WTC11 (cell line): ENCODE measurements at regions not wholly inside any gene's neighbourhood (a gene's known extent, or its start where the extent isn't known, plus 50 kb on each side); places are given as distances from the start of the nearest gene placed in this dataset.
A peak's percentile ranks its signal among the peaks of the same experiment; 100 is the strongest.

Experiments used
- ATAC-seq: fragments of 200-7000 bp; cut with Tn5 transposase; 2 replicates; pipeline ENCODE4 v1.10.0; 2021; ENCODE audit warnings: mild to moderate bottlenecking, moderate library complexity
- CTCF ChIA-PET: fragments of 300-600 bp; sonication (Branson Sonifier 250); formaldehyde crosslinking; loops from one replicate; lab custom pipeline; 2021; ENCODE audit warnings: antibody characterized with exemption; lab: Charles Lee
- POLR2A ChIA-PET: fragments of 350-600 bp; sonication (Branson Sonifier 250); formaldehyde crosslinking; loops from one replicate; lab custom pipeline; 2021; ENCODE audit warnings: antibody characterized with exemption; lab: Charles Lee
- DNase-seq: peaks from one replicate; pipeline ENCODE4 v3.0.0; 2021; ENCODE audit warnings: low spot score
- H3K27ac Mint-ChIP-seq: 2 replicates; pipeline ENCODE4 v1.8.0; 2021; ENCODE audit warnings: mixed read lengths
- H3K27me3 Mint-ChIP-seq: 2 replicates; pipeline ENCODE4 v1.8.0; 2021; ENCODE audit warnings: low read depth, mild to moderate bottlenecking, moderate library complexity, mixed read lengths
- H3K36me3 Mint-ChIP-seq: 2 replicates; pipeline ENCODE4 v1.8.0; 2021; ENCODE audit warnings: mixed read lengths
- H3K4me1 Mint-ChIP-seq: 2 replicates; pipeline ENCODE4 v1.8.0; 2022; ENCODE audit warnings: mixed read lengths
- H3K4me3 Mint-ChIP-seq: 2 replicates; pipeline ENCODE4 v1.8.0; 2021; ENCODE audit warnings: mild to moderate bottlenecking, moderate library complexity, mixed read lengths
- H3K9me3 Mint-ChIP-seq: 2 replicates; pipeline ENCODE4 v1.8.0; 2021; ENCODE audit warnings: mixed read lengths
- CTCF ChIP-seq: fragments of 200-600 bp; IDR thresholded peaks from 2 replicates; pipeline ENCODE4 v1.8.0; 2022; ENCODE audit warnings: antibody characterized with exemption
- FOXK1 ChIP-seq: sonication (generic); formaldehyde crosslinking; IDR thresholded peaks from 2 replicates; pipeline ENCODE4 v1.8.0; 2022; ENCODE audit warnings: mild to moderate bottlenecking, moderate library complexity, missing genetic modification reagents
- FOXP4 ChIP-seq: sonication (generic); formaldehyde crosslinking; IDR thresholded peaks from 2 replicates; pipeline ENCODE4 v1.8.0; 2022; ENCODE audit warnings: mild to moderate bottlenecking, missing genetic modification reagents
- GABPB1 ChIP-seq: sonication (generic); formaldehyde crosslinking; IDR thresholded peaks from 2 replicates; pipeline ENCODE4 v1.8.1; 2023; ENCODE audit warnings: mild to moderate bottlenecking, missing genetic modification reagents
- GRHL2 ChIP-seq: fragments of 250-450 bp; sonication (Bioruptor Pico); IDR thresholded peaks from 2 replicates; pipeline ENCODE4 v1.8.0; 2022; ENCODE audit warnings: mild to moderate bottlenecking, moderate library complexity; ENCODE audit not compliant: insufficient replicate concordance, severe bottlenecking
- HMGXB4 ChIP-seq: sonication (generic); formaldehyde crosslinking; IDR thresholded peaks from 2 replicates; pipeline ENCODE4 v1.8.1; 2023; ENCODE audit warnings: mild to moderate bottlenecking, moderate library complexity, missing genetic modification reagents
- JUN ChIP-seq: sonication (generic); formaldehyde crosslinking; IDR thresholded peaks from 2 replicates; pipeline ENCODE4 v1.8.0; 2023; ENCODE audit warnings: mild to moderate bottlenecking, missing genetic modification reagents
- MYBL2 ChIP-seq: sonication (generic); formaldehyde crosslinking; IDR thresholded peaks from 2 replicates; pipeline ENCODE4 v1.8.1; 2023; ENCODE audit warnings: mild to moderate bottlenecking, moderate library complexity, missing genetic modification reagents
- NFE2L1 ChIP-seq: sonication (generic); formaldehyde crosslinking; IDR thresholded peaks from 2 replicates; pipeline ENCODE4 v1.8.1; 2023; ENCODE audit warnings: missing genetic modification reagents
- PREB ChIP-seq: sonication (generic); formaldehyde crosslinking; IDR thresholded peaks from 2 replicates; pipeline ENCODE4 v1.8.1; 2022; ENCODE audit warnings: mild to moderate bottlenecking, missing genetic modification reagents, moderate library complexity, borderline replicate concordance
- SOX15 ChIP-seq: fragments of 250-450 bp; sonication (Bioruptor Pico); IDR thresholded peaks from 2 replicates; pipeline ENCODE4 v1.9.0; 2021; ENCODE audit warnings: mild to moderate bottlenecking
- TCF7 ChIP-seq: sonication (generic); formaldehyde crosslinking; IDR thresholded peaks from 2 replicates; pipeline ENCODE4 v1.8.0; 2022; ENCODE audit warnings: mild to moderate bottlenecking, low read depth, missing genetic modification reagents, moderate library complexity
- ZNF219 ChIP-seq: sonication (generic); formaldehyde crosslinking; IDR thresholded peaks from 2 replicates; pipeline ENCODE4 v1.8.0; 2023; ENCODE audit warnings: missing genetic modification reagents, mild to moderate bottlenecking, borderline replicate concordance
- ZNF425 ChIP-seq: fragments of 250-450 bp; sonication (Bioruptor Pico); conservative IDR thresholded peaks from 2 replicates; pipeline ENCODE4 v1.9.0; 2021; ENCODE audit warnings: mild to moderate bottlenecking
- ZSCAN18 ChIP-seq: fragments of 250-450 bp; sonication (Bioruptor Pico); IDR thresholded peaks from 2 replicates; pipeline ENCODE4 v2.1.2; 2022; ENCODE audit warnings: mild to moderate bottlenecking, moderate library complexity

- TF ChIP-seq ZNF425 (CRISPR knock-in tag): no peak
- TF ChIP-seq NFE2L1: no peak
These were observed 90.3 kb upstream of the CDK6 start (continued) for GRCh38 chr7:92926697-92927044.

- Mint-ChIP-seq H3K4me1 (peaks cover 27% of the 10 kb centered on the region), H3K9me3 (peaks cover 17% of the 10 kb centered on the region), H3K27me3 (no peaks in the 10 kb centered on the region), H3K4me3 (no peak overlapping the region), H3K27ac (no peak overlapping the region), H3K36me3 (no peaks in the 10 kb centered on the region; the same call in none of the 2 replicates)
- peak; percentile 90 for ATAC-seq
- ChIA-PET POLR2A (interaction anchor here (0.6 to 1.2 kb wide), 2 partner anchors 11 to 367 kb away, joined by 4 read pairs; no protein-coding TSS in a partner anchor), CTCF (interaction anchor here (0.6 to 1.3 kb wide), 2 partner anchors 46 to 106 kb away, joined by 3 to 6 read pairs; no protein-coding TSS in a partner anchor)
- DNase-seq: peak; percentile 65
- TF ChIP-seq SOX15 (CRISPR knock-in tag): no peak
- TF ChIP-seq GABPB1 (CRISPR knock-in tag): peak; percentile 79
- no peak for TF ChIP-seq HMGXB4 (CRISPR knock-in tag)
- TF ChIP-seq FOXK1 (CRISPR knock-in tag): peak; percentile 43; the same call in 1 of the 2 replicates
- no peak for TF ChIP-seq FOXP4
- no peak for TF ChIP-seq GRHL2
- TF ChIP-seq PREB: no peak
These were observed 89.7 kb upstream of the CDK6 start for GRCh38 chr7:92925876-92926696.

GRCh38 chr7:92924800-92925199 lies 88.4 kb upstream of the CDK6 start:
- ChIA-PET CTCF (interaction anchor here (1.0 kb wide), 1 partner anchor 63 kb away, joined by 3 read pairs; no protein-coding TSS in a partner anchor), POLR2A (no interaction called here)
- Mint-ChIP-seq H3K4me1 (peaks cover 27% of the 10 kb centered on the region), H3K36me3 (no peaks in the 10 kb centered on the region; the same call in none of the 2 replicates), H3K9me3 (peaks cover 27% of the 10 kb centered on the region), H3K4me3 (no peak overlapping the region), H3K27me3 (no peaks in the 10 kb centered on the region), H3K27ac (no peak overlapping the region)
- DNase-seq (peak; percentile 27), ATAC-seq (no peak)
- TF ChIP-seq PREB (no peak), ZNF219 (CRISPR knock-in tag) (no peak), MYBL2 (CRISPR knock-in tag) (no peak), JUN (CRISPR knock-in tag) (no peak), ZSCAN18 (CRISPR knock-in tag) (no peak), TCF7 (CRISPR knock-in tag) (no peak), CTCF (no peak)
